K562 (cell line): ENCODE measurements at regions not wholly inside any gene's neighbourhood (a gene's known extent, or its start where the extent isn't known, plus 50 kb on each side); places are given as distances from the start of the nearest gene placed in this dataset.
A peak's percentile ranks its signal among the peaks of the same experiment; 100 is the strongest.
"Not testable (repeated sequence)": the region's sequence is repeated elsewhere in the genome, so short reads cannot be mapped to it uniquely, and the experiment has no call there.

Experiments
- ATAC-seq: fragments of 200-7000 bp; cut with Tn5 transposase; 3 replicates; pipeline ENCODE4 v1.9.1; 2020; ENCODE audit warnings: moderate library complexity
- BruUV-seq: library from RNA; stranded (reverse); fragments of 400-500 nt; replicated peaks from 2 replicates; lab custom pipeline; 2021; lab: Mats Ljungman, UMichigan
- CTCF ChIA-PET: fragments of 300-600 bp; formaldehyde crosslinking; extraction: SDS; loops from one replicate; lab custom pipeline; 2021; ENCODE audit warnings: low intra/inter-chr PET ratio; lab: Yijun Ruan, JAX
- POLR2A ChIA-PET: fragments of 300-600, 350-650 bp; sonication (Branson Sonifier 250); formaldehyde crosslinking; extraction: SDS; loops from one replicate; lab custom pipeline; 2021; ENCODE audit warnings: antibody characterized with exemption, inconsistent platforms; lab: Yijun Ruan, JAX
- DNase-seq, 4 experiments: peaks; one replicate each; pipeline versions ENCODE4 v3.0.0 to v3.0.0-alpha.2; 2011 to 2018; ENCODE audit warnings: low spot score in 3 of 4, mixed read lengths in 3 of 4; ENCODE audit errors: extremely low read depth in 1 of 4
- FAIRE-seq: peaks from 2 replicates; lab custom pipeline; 2011; peaks lifted over from hg19 to GRCh38; lab: Jason Lieb, UNC
- H2AFZ ChIP-seq: 2 replicates; pipeline ENCODE4 v1.6.0; 2011; ENCODE audit warnings: low read depth, low read length, control low read depth, inconsistent platforms
- H3K27ac ChIP-seq: fragments of 200-600 bp; 3 replicates; pipeline ENCODE4 v1.8.0; 2011; ENCODE audit warnings: low read depth, mild to moderate bottlenecking, control low read depth, inconsistent platforms, low read length, moderate library complexity, mixed read lengths; ENCODE audit errors: extremely low read depth
- H3K27me3 ChIP-seq, 2 experiments: fragments of 300-600 bp in 1 of 2; 2 replicates in 1 of 2; 3 replicates in 1 of 2; pipeline versions ENCODE4 v1.6.0 to v1.8.0; 2011; ENCODE audit warnings: inconsistent platforms in 2 of 2, low read length in 2 of 2, mild to moderate bottlenecking in 1 of 2, mixed read lengths in 1 of 2, moderate library complexity in 1 of 2; ENCODE audit not compliant: control insufficient read depth in 2 of 2, insufficient read depth in 2 of 2
- H3K36me3 ChIP-seq: fragments of 300-600 bp; 3 replicates; pipeline ENCODE4 v1.8.0; 2011; ENCODE audit warnings: mild to moderate bottlenecking, low read length, inconsistent platforms; ENCODE audit not compliant: control insufficient read depth, insufficient read depth
- H3K4me1 ChIP-seq, 2 experiments: fragments of 200-600 bp in 1 of 2; replicated peaks in 1 of 2; 2 replicates in 1 of 2; 3 replicates in 1 of 2; pipeline versions ENCODE4 v1.5.1 to v1.8.0; 2011; ENCODE audit warnings: inconsistent platforms in 2 of 2, low read length in 2 of 2, mild to moderate bottlenecking in 1 of 2, mixed read lengths in 1 of 2, moderate library complexity in 1 of 2; ENCODE audit not compliant: control insufficient read depth in 2 of 2, insufficient read depth in 2 of 2
- H3K4me2 ChIP-seq: 2 replicates; pipeline ENCODE4 v1.6.1; 2011; ENCODE audit warnings: low read length, control low read depth, inconsistent platforms, mixed read lengths; ENCODE audit not compliant: insufficient read depth
- H3K4me3 ChIP-seq: fragments of 200-600 bp; sonication (generic), shearing (Covaris generic); 2 replicates; pipeline ENCODE4 v1.5.1; 2016; ENCODE audit warnings: control low read depth, inconsistent platforms
- H3K79me2 ChIP-seq: fragments of 200-600 bp; 3 replicates; pipeline ENCODE4 v1.8.0; 2011; ENCODE audit warnings: low read length, inconsistent platforms; ENCODE audit not compliant: control insufficient read depth, insufficient read depth
- H3K9ac ChIP-seq, 2 experiments: 2 replicates each; pipeline versions ENCODE4 v1.6.0 to v1.6.1; 2011; ENCODE audit warnings: low read depth in 2 of 2, low read length in 2 of 2, control low read depth in 1 of 2, inconsistent platforms in 1 of 2, mild to moderate bottlenecking in 1 of 2, mixed read lengths in 1 of 2; ENCODE audit not compliant: insufficient read depth in 1 of 2
- H3K9me1 ChIP-seq: one replicate; pipeline ENCODE4 v1.6.0; 2011; ENCODE audit warnings: inconsistent platforms, mild to moderate bottlenecking, low read length, moderate library complexity; ENCODE audit not compliant: control insufficient read depth, insufficient read depth
- H3K9me3 ChIP-seq: replicated peaks from 2 replicates; pipeline ENCODE4 v1.5.1; 2011; ENCODE audit warnings: low read depth, low read length, inconsistent platforms; ENCODE audit not compliant: control insufficient read depth, insufficient read depth
- H4K20me1 ChIP-seq: replicated peaks from 2 replicates; pipeline ENCODE4 v1.6.1; 2011; ENCODE audit warnings: low read length, inconsistent platforms, mixed read lengths; ENCODE audit not compliant: control insufficient read depth, insufficient read depth
- MXD1 ChIP-seq: fragments of 250-450 bp; sonication (Bioruptor Pico); IDR thresholded peaks from 2 replicates; pipeline ENCODE4 v1.8.0; 2021; ENCODE audit warnings: borderline replicate concordance, mild to moderate bottlenecking, moderate library complexity; ENCODE audit not compliant: poor library complexity, severe bottlenecking
- PHTF2 ChIP-seq: fragments of 250-450 bp; sonication (Bioruptor Pico); IDR thresholded peaks from 2 replicates; pipeline ENCODE4 v1.5.0; 2021; ENCODE audit warnings: mild to moderate bottlenecking
- XRCC5 ChIP-seq: fragments of 200-400 bp; formaldehyde crosslinking; IDR thresholded peaks from 2 replicates; pipeline ENCODE4 v1.6.1; 2017; ENCODE audit warnings: low read depth, mild to moderate bottlenecking, low read length
- ZNF146 ChIP-seq: IDR thresholded peaks from one replicate; pipeline ENCODE4 v1.6.1; 2018; ENCODE audit warnings: missing compliant biosample characterization; ENCODE audit not compliant: unreplicated experiment
- WGBS: fragments of 100-300 bp; shearing (Covaris generic); methylation state at CpG from one replicate; pipeline ENCODE4 v1.1.6; 2016; ENCODE audit warnings: low coverage, mixed read lengths; ENCODE audit not compliant: insufficient coverage; ENCODE audit errors: missing lambda C conversion rate; 5-methylcytosine and 5-hydroxymethylcytosine counted together
- in situ Hi-C: fragments of 300-500 bp; cut with MboI; formaldehyde crosslinking; loops from 4 replicates; pipeline ENCODE4 v1.15.0; 2018; ENCODE audit warnings: inconsistent platforms, mixed read lengths
- intact Hi-C: fragments of 100-400 bp; cut with micrococcal nuclease; formaldehyde crosslinking; loops from 2 replicates; pipeline ENCODE4 v1.14.2; 2022
- TF ChIP-seq, protein P1 (sequence below), 2 experiments: fragments of 450-650 bp; IDR thresholded peaks; 2 replicates each; pipeline ENCODE4 v1.6.1; 2018; ENCODE audit warnings: mild to moderate bottlenecking in 2 of 2, low read depth in 1 of 2; ENCODE audit not compliant: partially characterized antibody in 2 of 2

DNA sequence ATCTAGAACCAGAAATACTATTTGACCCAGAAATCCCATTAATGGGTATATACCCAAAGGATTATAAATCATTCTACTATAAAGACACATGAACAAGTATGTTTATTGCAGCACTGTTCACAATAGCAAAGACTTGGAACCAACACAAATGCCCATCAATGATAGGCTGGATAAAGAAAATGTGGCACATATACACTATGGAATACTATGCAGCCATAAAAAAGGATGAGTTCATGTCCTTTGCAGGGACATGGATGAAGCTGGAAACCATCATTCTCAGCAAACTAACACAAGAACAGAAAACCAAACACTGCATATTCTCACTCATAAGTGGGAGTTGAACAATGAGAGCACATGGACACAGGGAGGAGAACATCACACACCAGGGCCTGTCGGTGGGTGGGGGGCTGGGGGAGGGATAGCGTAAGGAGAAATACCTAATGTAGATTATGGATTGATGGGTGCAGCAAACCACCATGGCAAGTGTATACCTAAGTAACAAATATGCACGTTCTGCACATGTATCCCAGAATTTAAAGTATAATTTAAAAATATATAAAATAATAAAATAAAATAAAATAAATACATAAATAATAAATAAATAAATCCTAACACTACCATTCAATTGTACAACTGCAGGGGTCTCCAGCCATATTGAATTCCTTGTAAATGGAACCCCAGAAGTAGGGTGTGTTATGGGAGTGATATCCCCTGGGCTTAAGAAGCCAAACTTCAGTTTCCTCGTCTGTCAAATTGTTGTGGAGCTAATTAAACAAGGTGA lies 122.4 kb upstream of the CD82 start:
- H3K9me1 ChIP-seq, ATAC-seq, H3K9me3 ChIP-seq, H3K27ac ChIP-seq, H3K9ac ChIP-seq, intact Hi-C loops, H3K4me2 ChIP-seq, POLR2A ChIA-PET, H3K36me3 ChIP-seq, H3K4me3 ChIP-seq, FAIRE-seq, H4K20me1 ChIP-seq, in situ Hi-C loops, CTCF ChIA-PET, H3K4me1 ChIP-seq, DNase-seq, H3K79me2 ChIP-seq, BruUV-seq, H2AFZ ChIP-seq: not testable (repeated sequence)
- H3K27me3 ChIP-seq: peaks cover 2 to 10% of the 10 kb centered on the region in 2 experiments; a peak in 1 of 5 replicates
- TF ChIP-seq ZNF146 (CRISPR knock-in tag): peak; percentile 50
- WGBS: 8% methylated on average over 2 of the region's 4 CpGs

- Histone ChIP-seq H3K27ac (no peak overlapping the region), H3K4me3 (no peak overlapping the region), H4K20me1 (no peaks in the 10 kb centered on the region), H3K9me1 (no peaks in the 10 kb centered on the region), H3K4me2 (no peak overlapping the region), H3K27me3 (peaks cover 2 to 18% of the 10 kb centered on the region in 2 experiments; a peak in 1 of 5 replicates), H3K9ac (peak overlapping the region in 1 of 2 experiments; percentile 2; a peak in 1 of 4 replicates), H3K9me3 (no peaks in the 10 kb centered on the region), H3K79me2 (no peaks in the 10 kb centered on the region), H3K4me1 (peaks cover 2 to 3% of the 10 kb centered on the region in 2 experiments; a peak in 3 of 5 replicates), H2AFZ (no peak overlapping the region), H3K36me3 (no peaks in the 10 kb centered on the region)
- in situ Hi-C loops (no loop called here), intact Hi-C loops (no loop called here)
- 18% methylated on average over 27 of the region's 28 CpGs for WGBS
- ATAC-seq (peak; percentile 64), DNase-seq (no peak), FAIRE-seq (no peak)
- TF ChIP-seq PHTF2 (CRISPR knock-in tag) (no peak), XRCC5 (no peak), MXD1 (CRISPR knock-in tag) (no peak)
- TF ChIP-seq, protein P1, sequence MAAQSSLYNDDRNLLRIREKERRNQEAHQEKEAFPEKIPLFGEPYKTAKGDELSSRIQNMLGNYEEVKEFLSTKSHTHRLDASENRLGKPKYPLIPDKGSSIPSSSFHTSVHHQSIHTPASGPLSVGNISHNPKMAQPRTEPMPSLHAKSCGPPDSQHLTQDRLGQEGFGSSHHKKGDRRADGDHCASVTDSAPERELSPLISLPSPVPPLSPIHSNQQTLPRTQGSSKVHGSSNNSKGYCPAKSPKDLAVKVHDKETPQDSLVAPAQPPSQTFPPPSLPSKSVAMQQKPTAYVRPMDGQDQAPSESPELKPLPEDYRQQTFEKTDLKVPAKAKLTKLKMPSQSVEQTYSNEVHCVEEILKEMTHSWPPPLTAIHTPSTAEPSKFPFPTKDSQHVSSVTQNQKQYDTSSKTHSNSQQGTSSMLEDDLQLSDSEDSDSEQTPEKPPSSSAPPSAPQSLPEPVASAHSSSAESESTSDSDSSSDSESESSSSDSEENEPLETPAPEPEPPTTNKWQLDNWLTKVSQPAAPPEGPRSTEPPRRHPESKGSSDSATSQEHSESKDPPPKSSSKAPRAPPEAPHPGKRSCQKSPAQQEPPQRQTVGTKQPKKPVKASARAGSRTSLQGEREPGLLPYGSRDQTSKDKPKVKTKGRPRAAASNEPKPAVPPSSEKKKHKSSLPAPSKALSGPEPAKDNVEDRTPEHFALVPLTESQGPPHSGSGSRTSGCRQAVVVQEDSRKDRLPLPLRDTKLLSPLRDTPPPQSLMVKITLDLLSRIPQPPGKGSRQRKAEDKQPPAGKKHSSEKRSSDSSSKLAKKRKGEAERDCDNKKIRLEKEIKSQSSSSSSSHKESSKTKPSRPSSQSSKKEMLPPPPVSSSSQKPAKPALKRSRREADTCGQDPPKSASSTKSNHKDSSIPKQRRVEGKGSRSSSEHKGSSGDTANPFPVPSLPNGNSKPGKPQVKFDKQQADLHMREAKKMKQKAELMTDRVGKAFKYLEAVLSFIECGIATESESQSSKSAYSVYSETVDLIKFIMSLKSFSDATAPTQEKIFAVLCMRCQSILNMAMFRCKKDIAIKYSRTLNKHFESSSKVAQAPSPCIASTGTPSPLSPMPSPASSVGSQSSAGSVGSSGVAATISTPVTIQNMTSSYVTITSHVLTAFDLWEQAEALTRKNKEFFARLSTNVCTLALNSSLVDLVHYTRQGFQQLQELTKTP (IDR thresholded peaks at IDR 0.05; ENCODE audit: low read depth in 1 of 2, partially characterized antibody in 2 of 2): no peak
- ChIA-PET CTCF (no interaction called here), POLR2A (no interaction called here)
- no TSS peak for BruUV-seq
Measured at GRCh38 chr11:44443836-44444769, 121.4 kb upstream of the CD82 start.
